GM19372 (cell line): ENCODE measurements at regions not wholly inside any gene's neighbourhood (a gene's known extent, or its start where the extent isn't known, plus 50 kb on each side); places are given as distances from the start of the nearest gene placed in this dataset.
"Not testable (repeated sequence)": the region's sequence is repeated elsewhere in the genome, so short reads cannot be mapped to it uniquely, and the experiment has no call there.

Experiments
- ATAC-seq: cut with Tn5 transposase; IDR thresholded peaks from one replicate; pipeline ENCODE4 v1.9.1; 2021; ENCODE audit warnings: mild to moderate bottlenecking, low read depth, moderate library complexity; ENCODE audit not compliant: unreplicated experiment

GRCh38 chr13:44853641-44854040 is 135.6 kb downstream of the NUFIP1 start:
- ATAC-seq = no peak

- ATAC-seq = no peak
These were observed 140.2 kb downstream of the NUFIP1 start for GRCh38 chr13:44848920-44849676.

- not testable (repeated sequence) for ATAC-seq
These were observed 143.8 kb downstream of the NUFIP1 start for GRCh38 chr13:44845281-44846058.

GRCh38 chr13:44844786-44845185 is 144.5 kb downstream of the NUFIP1 start:
- ATAC-seq = no peak

- no peak for ATAC-seq
These were observed 145.9 kb downstream of the NUFIP1 start for GRCh38 chr13:44843403-44843802.

GRCh38 chr13:44842158-44842557 is 147.1 kb downstream of the NUFIP1 start:
- no peak for ATAC-seq

- ATAC-seq = no peak
These were observed 149.1 kb downstream of the NUFIP1 start for GRCh38 chr13:44840131-44840530.

GRCh38 chr13:44837250-44837649 is 152.0 kb downstream of the NUFIP1 start:
- no peak for ATAC-seq

- no peak for ATAC-seq
These were observed 154.9 kb downstream of the NUFIP1 start for GRCh38 chr13:44834404-44834803.

- ATAC-seq = no peak
These were observed 155.6 kb downstream of the NUFIP1 start for GRCh38 chr13:44833626-44834025.

- no peak for ATAC-seq
These were observed 156.1 kb downstream of the NUFIP1 start for GRCh38 chr13:44833139-44833538.

- ATAC-seq = no peak
These were observed 162.5 kb downstream of the NUFIP1 start for GRCh38 chr13:44826591-44827350.

- no peak for ATAC-seq
These were observed 163.3 kb downstream of the NUFIP1 start for GRCh38 chr13:44825953-44826352.

- not testable (repeated sequence) for ATAC-seq
These were observed 165.7 kb downstream of the NUFIP1 start for GRCh38 chr13:44823555-44823954.

- no peak for ATAC-seq
These were observed 167.0 kb downstream of the NUFIP1 start for GRCh38 chr13:44822291-44822690.

- no peak for ATAC-seq
These were observed 169.5 kb downstream of the NUFIP1 start for GRCh38 chr13:44819772-44820171.

- no peak for ATAC-seq
These were observed 170.0 kb downstream of the NUFIP1 start for GRCh38 chr13:44819245-44819644.

- ATAC-seq = no peak
These were observed 170.8 kb downstream of the NUFIP1 start for GRCh38 chr13:44818428-44818827.

GRCh38 chr13:44818016-44818415 is 171.3 kb downstream of the NUFIP1 start:
- ATAC-seq = no peak

- no peak for ATAC-seq
These were observed 172.1 kb downstream of the NUFIP1 start for GRCh38 chr13:44817131-44817671.

GRCh38 chr13:44816701-44817100 is 172.6 kb downstream of the NUFIP1 start:
- no peak for ATAC-seq
